LNCAP (cell line): ENCODE measurements at regions not wholly inside any gene's neighbourhood (a gene's known extent, or its start where the extent isn't known, plus 50 kb on each side); places are given as distances from the start of the nearest gene placed in this dataset.

Source experiments
- TF ChIP-seq, protein P1 (sequence below): fragments of 450-650 bp; IDR thresholded peaks from 2 replicates; pipeline ENCODE4 v1.5.1; 2017; ENCODE audit warnings: mild to moderate bottlenecking

- TF ChIP-seq, protein P1, sequence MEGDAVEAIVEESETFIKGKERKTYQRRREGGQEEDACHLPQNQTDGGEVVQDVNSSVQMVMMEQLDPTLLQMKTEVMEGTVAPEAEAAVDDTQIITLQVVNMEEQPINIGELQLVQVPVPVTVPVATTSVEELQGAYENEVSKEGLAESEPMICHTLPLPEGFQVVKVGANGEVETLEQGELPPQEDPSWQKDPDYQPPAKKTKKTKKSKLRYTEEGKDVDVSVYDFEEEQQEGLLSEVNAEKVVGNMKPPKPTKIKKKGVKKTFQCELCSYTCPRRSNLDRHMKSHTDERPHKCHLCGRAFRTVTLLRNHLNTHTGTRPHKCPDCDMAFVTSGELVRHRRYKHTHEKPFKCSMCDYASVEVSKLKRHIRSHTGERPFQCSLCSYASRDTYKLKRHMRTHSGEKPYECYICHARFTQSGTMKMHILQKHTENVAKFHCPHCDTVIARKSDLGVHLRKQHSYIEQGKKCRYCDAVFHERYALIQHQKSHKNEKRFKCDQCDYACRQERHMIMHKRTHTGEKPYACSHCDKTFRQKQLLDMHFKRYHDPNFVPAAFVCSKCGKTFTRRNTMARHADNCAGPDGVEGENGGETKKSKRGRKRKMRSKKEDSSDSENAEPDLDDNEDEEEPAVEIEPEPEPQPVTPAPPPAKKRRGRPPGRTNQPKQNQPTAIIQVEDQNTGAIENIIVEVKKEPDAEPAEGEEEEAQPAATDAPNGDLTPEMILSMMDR, result no peak
Measured at GRCh38 chr10:36342781-36343180, 700.7 kb upstream of the FZD8 start.

- TF ChIP-seq, protein P1, result no peak
Measured at GRCh38 chr10:36341471-36341870, 699.4 kb upstream of the FZD8 start.

DNA sequence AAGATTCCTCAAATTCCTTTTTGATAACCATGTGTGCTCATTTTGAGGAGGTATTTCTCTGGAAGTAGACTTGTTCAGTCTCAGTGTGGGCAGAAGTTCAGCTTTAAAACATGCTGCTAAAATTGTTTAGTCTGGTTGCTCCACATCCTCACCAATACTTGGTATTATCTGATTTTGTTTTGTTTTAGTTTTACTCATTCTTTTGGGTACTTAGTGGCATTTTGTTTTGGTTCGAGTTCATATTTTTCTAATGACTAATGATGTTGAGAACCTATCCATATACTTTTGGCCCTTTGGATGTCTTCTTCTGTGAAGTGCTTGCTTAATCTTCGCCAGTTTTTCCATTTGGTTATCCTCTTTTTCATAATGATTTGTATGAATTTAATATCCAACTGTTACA lies 694.2 kb upstream of the FZD8 start:
- TF ChIP-seq, protein P1, result no peak

- TF ChIP-seq, protein P1, result no peak
Measured at GRCh38 chr10:36333446-36333845, 691.4 kb upstream of the FZD8 start.

GRCh38 chr10:36332926-36333325 lies 690.8 kb upstream of the FZD8 start:
- TF ChIP-seq, protein P1, result no peak

DNA sequence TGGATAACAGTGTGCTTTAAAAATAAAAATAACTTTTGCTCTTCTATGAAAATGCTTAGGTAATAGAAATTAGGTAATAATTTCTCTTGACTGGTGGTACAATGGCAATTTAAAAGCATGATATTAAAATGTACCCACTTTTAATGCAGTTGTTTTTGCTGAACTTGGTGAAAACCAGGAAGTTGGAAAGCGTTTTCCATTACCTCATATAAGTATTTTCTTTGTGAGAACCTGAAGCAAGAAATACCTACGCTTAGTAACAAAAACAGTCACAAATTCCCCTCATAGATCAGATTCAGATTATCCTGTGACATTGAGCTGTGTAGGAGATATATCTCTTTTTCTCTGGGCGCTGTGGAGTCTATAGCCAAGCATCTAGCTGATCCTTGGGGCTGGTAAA lies 689.0 kb upstream of the FZD8 start:
- TF ChIP-seq, protein P1, result no peak

- TF ChIP-seq, protein P1, result no peak
Measured at GRCh38 chr10:36325815-36326214, 683.7 kb upstream of the FZD8 start.

DNA sequence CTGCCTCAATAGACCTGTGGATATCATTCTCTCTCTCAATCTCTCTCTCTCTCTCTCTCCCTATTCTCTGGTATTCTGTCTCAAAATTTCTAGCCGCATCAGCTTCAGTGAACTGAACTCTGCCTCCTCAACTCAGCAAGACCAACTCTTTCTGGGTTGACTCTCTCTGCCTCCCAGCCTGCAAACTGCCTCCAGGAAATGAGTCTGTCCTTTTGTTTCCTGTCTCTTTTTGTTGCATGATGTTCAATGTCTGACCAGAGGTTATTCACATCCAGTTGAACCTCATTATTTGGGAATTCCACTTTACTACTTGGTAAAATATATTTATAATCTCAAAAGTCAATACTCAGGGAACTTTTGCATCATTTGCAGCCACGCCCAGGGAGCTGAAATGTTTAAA lies 682.7 kb upstream of the FZD8 start:
- TF ChIP-seq, protein P1, result no peak
